NCI-H345 treated with DMSO at 0.1 percent for 48 hours (cell line): ENCODE measurements at regions not wholly inside any gene's neighbourhood (a gene's known extent, or its start where the extent isn't known, plus 50 kb on each side); places are given as distances from the start of the nearest gene placed in this dataset.
A peak's percentile ranks its signal among the peaks of the same experiment; 100 is the strongest.
"Not testable (repeated sequence)": the region's sequence is repeated elsewhere in the genome, so short reads cannot be mapped to it uniquely, and the experiment has no call there.

Source experiments
- DNase-seq: peaks from one replicate; lab custom pipeline; 2025; ENCODE audit not compliant: unreplicated experiment; lab: John Stamatoyannopoulos, UW

GRCh38 chr2:44051593-44052347 is 56.0 kb upstream of the LRPPRC start:
- peak; percentile 73 for DNase-seq

GRCh38 chr2:44052584-44052983 is 56.8 kb upstream of the LRPPRC start:
- no peak for DNase-seq

- DNase-seq = no peak
These were observed 57.3 kb upstream of the LRPPRC start for GRCh38 chr2:44053052-44053451.

GRCh38 chr2:44053456-44053855 is 57.7 kb upstream of the LRPPRC start:
- DNase-seq = no peak

GRCh38 chr2:44055229-44055628 is 59.4 kb upstream of the LRPPRC start:
- no peak for DNase-seq

- no peak for DNase-seq
These were observed 59.9 kb upstream of the LRPPRC start for GRCh38 chr2:44055664-44056063.

- DNase-seq = no peak
These were observed 61.2 kb upstream of the LRPPRC start for GRCh38 chr2:44056947-44057346.

- DNase-seq = not testable (repeated sequence)
These were observed 64.5 kb upstream of the LRPPRC start for GRCh38 chr2:44060286-44060685.

GRCh38 chr2:44060990-44061389 is 65.2 kb upstream of the LRPPRC start:
- DNase-seq = no peak

- no peak for DNase-seq
These were observed 65.7 kb upstream of the LRPPRC start for GRCh38 chr2:44061469-44061868.

- DNase-seq = no peak
These were observed 66.1 kb upstream of the LRPPRC start for GRCh38 chr2:44061876-44062275.

- DNase-seq = no peak
These were observed 67.2 kb upstream of the LRPPRC start for GRCh38 chr2:44063033-44063432.

GRCh38 chr2:44064281-44064680 is 68.5 kb upstream of the LRPPRC start:
- DNase-seq = not testable (repeated sequence)

- not testable (repeated sequence) for DNase-seq
These were observed 71.4 kb upstream of the LRPPRC start for GRCh38 chr2:44067012-44067790.

- DNase-seq = not testable (repeated sequence)
These were observed 72.0 kb upstream of the LRPPRC start for GRCh38 chr2:44067791-44068181.

GRCh38 chr2:44071454-44072046 is 75.8 kb upstream of the LRPPRC start:
- no peak for DNase-seq

- not testable (repeated sequence) for DNase-seq
These were observed 77.9 kb upstream of the LRPPRC start for GRCh38 chr2:44073667-44074066.

GRCh38 chr2:44074795-44075194 is 79.0 kb upstream of the LRPPRC start:
- not testable (repeated sequence) for DNase-seq

GRCh38 chr2:44075541-44075940 is 79.8 kb upstream of the LRPPRC start:
- DNase-seq = no peak

GRCh38 chr2:44077942-44078511 is 82.2 kb upstream of the LRPPRC start:
- DNase-seq = peak; percentile 72

GRCh38 chr2:44079686-44080085 is 83.9 kb upstream of the LRPPRC start:
- DNase-seq = no peak

- no peak for DNase-seq
These were observed 85.6 kb upstream of the PPM1B start for GRCh38 chr2:44083054-44083453.
